Karpas-422 (cell line): ENCODE measurements at regions not wholly inside any gene's neighbourhood (a gene's known extent, or its start where the extent isn't known, plus 50 kb on each side); places are given as distances from the start of the nearest gene placed in this dataset.

Experiments
- DNase-seq: peaks from one replicate; pipeline ENCODE4 v3.0.0-alpha.2; 2015
- H2AFZ ChIP-seq: fragments of 200-600 bp; sonication (generic); 2 replicates; pipeline ENCODE4 v1.6.1; 2014; ENCODE audit warnings: antibody characterized with exemption, low read length, mixed read lengths
- H3K27ac ChIP-seq: fragments of 200-600 bp; sonication (generic); 2 replicates; pipeline ENCODE4 v1.5.1; 2014; ENCODE audit warnings: mild to moderate bottlenecking, low read length, moderate library complexity
- H3K27me3 ChIP-seq: fragments of 200-600 bp; sonication (generic); 2 replicates; pipeline ENCODE4 v1.6.1; 2014; ENCODE audit warnings: low read length, mixed read lengths
- H3K36me3 ChIP-seq: fragments of 200-600 bp; sonication (generic); 2 replicates; pipeline ENCODE4 v1.6.1; 2014; ENCODE audit warnings: low read length, mixed read lengths; ENCODE audit not compliant: insufficient read depth
- H3K4me1 ChIP-seq: fragments of 200-600 bp; sonication (generic); 2 replicates; pipeline ENCODE4 v1.6.1; 2014; ENCODE audit warnings: mild to moderate bottlenecking, low read length, mixed read lengths
- H3K4me2 ChIP-seq: fragments of 200-600 bp; sonication (generic); 2 replicates; pipeline ENCODE4 v1.6.1; 2014; ENCODE audit warnings: low read length, low read depth, mild to moderate bottlenecking; ENCODE audit not compliant: poor library complexity, severe bottlenecking
- H3K4me3 ChIP-seq: fragments of 200-600 bp; sonication (generic); 2 replicates; pipeline ENCODE4 v1.5.1; 2014; ENCODE audit warnings: mild to moderate bottlenecking, antibody characterized with exemption, low read length, mixed read lengths
- H3K79me2 ChIP-seq: fragments of 200-600 bp; sonication (generic); 2 replicates; pipeline ENCODE4 v1.6.1; 2014; ENCODE audit warnings: mild to moderate bottlenecking, low read length, mixed read lengths
- H3K9ac ChIP-seq: fragments of 200-600 bp; sonication (generic); 2 replicates; pipeline ENCODE4 v1.6.0; 2014; ENCODE audit warnings: low read length
- H3K9me2 ChIP-seq: fragments of 200-600 bp; sonication (generic), shearing (Covaris generic); replicated peaks from 2 replicates; pipeline ENCODE4 v1.6.0; 2014; ENCODE audit warnings: mild to moderate bottlenecking, low read length, moderate library complexity; ENCODE audit not compliant: insufficient read depth
- H3K9me3 ChIP-seq: fragments of 300-700, 200-600 bp; sonication (generic); 2 replicates; pipeline ENCODE4 v1.6.1; 2014; ENCODE audit warnings: low read length, mixed read lengths
- H4K20me1 ChIP-seq: fragments of 200-600 bp; sonication (generic); 2 replicates; pipeline ENCODE4 v1.6.1; 2014; ENCODE audit warnings: mild to moderate bottlenecking, antibody characterized with exemption, low read length, low read depth; ENCODE audit not compliant: insufficient read depth

DNA sequence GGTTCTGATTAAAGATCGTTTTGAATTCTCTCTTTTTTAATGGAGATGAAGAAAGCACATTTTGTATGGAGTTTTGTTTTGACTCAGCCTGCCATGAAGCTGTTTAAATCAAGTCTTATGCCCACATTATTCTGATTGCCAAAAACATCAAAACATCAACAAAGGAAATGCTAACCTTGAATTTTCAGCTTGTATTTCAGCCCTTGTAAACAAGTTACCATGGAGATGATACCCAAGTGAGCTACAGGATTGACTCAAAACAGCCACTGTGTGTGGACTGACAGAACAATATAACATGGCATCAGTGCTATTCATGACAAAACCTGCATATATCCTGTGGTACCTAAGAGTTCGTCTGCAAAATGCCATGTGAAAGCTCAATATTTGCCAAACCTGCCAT, 1581.0 kb downstream of the MAT2B start:
- Histone ChIP-seq H3K9ac (no peak overlapping the region), H3K4me3 (no peak overlapping the region), H3K27me3 (no peaks in the 10 kb centered on the region), H3K9me3 (peaks cover 22% of the 10 kb centered on the region), H3K79me2 (no peaks in the 10 kb centered on the region), H2AFZ (no peak overlapping the region), H3K36me3 (no peaks in the 10 kb centered on the region), H3K4me2 (no peak overlapping the region), H3K4me1 (no peaks in the 10 kb centered on the region), H4K20me1 (no peaks in the 10 kb centered on the region), H3K27ac (no peak overlapping the region), H3K9me2 (no peaks in the 10 kb centered on the region)
- DNase-seq = no peak

DNA sequence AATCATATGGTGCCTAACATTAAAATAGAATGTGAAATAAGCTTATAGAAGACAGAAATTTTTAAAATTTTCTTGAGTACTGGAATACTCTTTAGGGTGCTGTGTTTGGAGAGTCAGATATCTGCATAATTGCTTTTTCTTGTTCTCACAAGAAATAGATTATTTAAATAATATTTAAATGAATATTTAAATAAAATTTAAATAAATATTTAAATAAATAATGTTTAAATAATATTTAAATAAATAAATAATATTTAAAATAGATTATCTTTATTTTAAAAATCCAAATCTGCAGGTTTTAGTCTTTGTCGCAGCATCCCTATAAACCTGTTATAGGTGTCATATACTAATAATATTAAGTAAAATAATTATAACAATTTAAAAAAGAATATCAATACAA, 1589.4 kb downstream of the MAT2B start:
- no peak overlapping the region for H3K4me2 ChIP-seq
- no peaks in the 10 kb centered on the region for H3K27me3 ChIP-seq
- H3K79me2 ChIP-seq = no peaks in the 10 kb centered on the region
- H3K27ac ChIP-seq = no peak overlapping the region
- H3K4me3 ChIP-seq = no peak overlapping the region
- H3K9me2 ChIP-seq = no peaks in the 10 kb centered on the region
- no peaks in the 10 kb centered on the region for H3K4me1 ChIP-seq
- no peaks in the 10 kb centered on the region for H3K36me3 ChIP-seq
- no peak for DNase-seq
- H3K9ac ChIP-seq = no peak overlapping the region
- peaks cover 20% of the 10 kb centered on the region for H3K9me3 ChIP-seq
- H2AFZ ChIP-seq = no peak overlapping the region
- no peaks in the 10 kb centered on the region for H4K20me1 ChIP-seq

DNA sequence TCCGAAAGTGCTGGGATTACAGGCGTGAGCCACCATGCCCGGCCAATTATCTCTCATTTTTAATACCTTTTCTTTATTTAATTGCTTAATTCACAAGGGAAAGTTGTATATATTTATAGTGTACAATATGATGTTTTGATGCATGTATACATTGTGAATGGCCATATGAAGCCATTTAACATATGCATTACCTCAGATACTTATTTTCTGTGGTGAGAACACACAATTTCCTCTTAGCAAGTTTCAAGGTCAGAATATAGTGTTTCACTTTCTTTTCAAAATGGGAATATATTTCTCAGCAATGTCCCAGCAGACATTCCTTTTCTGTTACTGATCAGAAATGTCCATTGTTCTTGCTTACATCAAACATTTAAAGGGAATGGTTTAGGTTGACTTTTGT, 1596.3 kb downstream of the MAT2B start:
- no peaks in the 10 kb centered on the region for H3K27me3 ChIP-seq
- no peaks in the 10 kb centered on the region for H3K4me1 ChIP-seq
- H3K4me3 ChIP-seq = no peak overlapping the region
- H3K36me3 ChIP-seq = no peaks in the 10 kb centered on the region
- DNase-seq = no peak
- H3K9me2 ChIP-seq = no peaks in the 10 kb centered on the region
- H3K4me2 ChIP-seq = no peak overlapping the region
- no peak overlapping the region for H3K27ac ChIP-seq
- no peak overlapping the region for H2AFZ ChIP-seq
- H3K79me2 ChIP-seq = no peaks in the 10 kb centered on the region
- H3K9me3 ChIP-seq = peaks cover 12% of the 10 kb centered on the region
- H3K9ac ChIP-seq = no peak overlapping the region
- no peaks in the 10 kb centered on the region for H4K20me1 ChIP-seq

DNA sequence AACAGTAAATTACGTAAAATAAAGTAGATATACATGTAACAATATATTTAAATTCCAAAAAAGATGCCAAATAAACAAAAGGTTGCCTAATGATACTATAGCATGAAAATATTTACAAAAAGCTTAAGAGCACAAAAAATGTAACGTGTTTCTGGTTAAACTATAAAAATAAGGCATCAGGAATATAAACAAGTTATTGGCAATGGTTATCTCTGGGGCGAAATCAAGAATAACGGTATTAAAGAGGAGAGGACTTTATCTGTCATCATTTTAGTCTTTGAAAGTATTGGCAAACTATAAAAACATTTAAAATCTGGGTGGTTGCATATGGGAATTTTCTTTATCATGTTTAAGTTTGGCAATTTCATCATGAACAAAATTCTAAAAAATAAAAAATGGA, 1599.2 kb downstream of the MAT2B start:
- Histone ChIP-seq H3K4me3 (no peak overlapping the region), H3K27me3 (no peaks in the 10 kb centered on the region), H3K4me1 (no peaks in the 10 kb centered on the region), H3K9ac (no peak overlapping the region), H2AFZ (no peak overlapping the region), H3K36me3 (no peaks in the 10 kb centered on the region), H3K79me2 (no peaks in the 10 kb centered on the region), H4K20me1 (no peaks in the 10 kb centered on the region), H3K9me2 (no peaks in the 10 kb centered on the region), H3K9me3 (peaks cover 16% of the 10 kb centered on the region), H3K4me2 (no peak overlapping the region), H3K27ac (no peak overlapping the region)
- DNase-seq = no peak

DNA sequence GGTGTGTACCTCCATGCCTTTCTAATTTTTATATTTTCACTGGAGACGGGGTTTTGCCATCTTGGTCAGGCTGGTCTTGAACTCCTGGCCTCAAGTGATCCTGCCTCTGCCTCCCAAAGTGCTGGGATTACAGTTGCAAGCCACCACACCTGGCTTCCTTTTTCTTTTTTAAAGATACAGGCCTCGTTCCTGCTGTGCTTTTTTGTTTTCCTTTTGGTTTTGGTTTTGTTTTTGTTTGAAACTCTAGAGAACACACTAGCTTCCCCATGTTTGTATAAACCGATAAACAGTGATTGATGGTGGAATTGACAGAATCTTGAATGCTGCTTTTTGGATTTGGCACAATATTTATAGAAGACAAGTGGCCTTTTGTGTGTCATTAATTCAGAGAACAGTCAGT, 1603.4 kb downstream of the MAT2B start:
- Histone ChIP-seq H3K79me2 (no peaks in the 10 kb centered on the region), H3K9me2 (no peaks in the 10 kb centered on the region; the same call in 1 of the 2 replicates), H3K4me3 (no peak overlapping the region), H3K27me3 (no peaks in the 10 kb centered on the region), H3K9ac (no peak overlapping the region), H3K9me3 (peaks cover 7% of the 10 kb centered on the region; the same call in 1 of the 2 replicates), H4K20me1 (no peaks in the 10 kb centered on the region), H3K27ac (no peak overlapping the region), H3K4me1 (no peaks in the 10 kb centered on the region), H2AFZ (no peak overlapping the region), H3K36me3 (no peaks in the 10 kb centered on the region), H3K4me2 (no peak overlapping the region)
- DNase-seq = no peak

DNA sequence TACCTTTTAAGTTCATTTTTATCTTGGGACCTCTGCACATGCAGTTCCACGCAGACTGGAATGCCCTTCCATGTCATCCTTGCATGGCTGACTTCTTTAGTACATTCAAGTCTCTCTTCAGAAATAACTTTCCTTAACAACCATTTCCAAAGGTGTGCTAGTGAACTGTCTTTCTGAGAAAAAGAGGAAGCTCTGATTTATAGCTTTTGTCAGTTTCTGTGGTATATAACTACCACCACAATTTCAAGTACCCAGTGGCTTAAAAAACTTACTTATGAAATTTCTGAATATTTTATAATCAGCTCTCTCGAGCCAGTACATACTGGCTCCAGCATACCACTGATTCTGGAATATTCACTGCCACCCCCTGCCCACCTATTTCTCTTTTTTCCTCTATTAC, 1613.8 kb downstream of the MAT2B start:
- Histone ChIP-seq H3K27me3 (no peaks in the 10 kb centered on the region), H2AFZ (no peak overlapping the region), H3K9me3 (peaks cover 16% of the 10 kb centered on the region), H4K20me1 (no peaks in the 10 kb centered on the region), H3K27ac (no peak overlapping the region), H3K4me3 (no peak overlapping the region), H3K36me3 (no peaks in the 10 kb centered on the region), H3K79me2 (no peaks in the 10 kb centered on the region), H3K9ac (no peak overlapping the region), H3K4me2 (no peak overlapping the region), H3K9me2 (no peaks in the 10 kb centered on the region), H3K4me1 (no peaks in the 10 kb centered on the region)
- no peak for DNase-seq

DNA sequence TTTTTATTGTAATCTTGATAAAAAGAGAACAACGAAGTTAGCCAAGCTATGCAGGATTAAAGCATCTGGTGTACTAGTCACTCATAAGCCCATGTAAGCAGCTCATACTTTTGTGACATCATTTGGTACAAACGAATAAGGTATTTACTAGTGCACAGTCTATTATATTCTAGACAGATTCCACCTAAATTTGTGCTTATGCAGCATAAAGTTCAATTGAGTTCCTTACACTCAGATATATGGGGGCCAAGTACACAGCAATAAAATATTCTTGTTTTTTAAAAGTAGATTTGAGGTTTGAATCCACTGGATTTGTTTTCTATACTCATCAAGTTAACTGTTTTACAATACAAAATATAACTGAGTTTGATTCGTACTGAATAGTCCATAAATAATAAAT, 1621.2 kb downstream of the MAT2B start:
- Histone ChIP-seq H3K4me1 (no peaks in the 10 kb centered on the region), H2AFZ (no peak overlapping the region), H3K4me3 (no peak overlapping the region), H3K36me3 (no peaks in the 10 kb centered on the region), H3K9ac (no peak overlapping the region), H3K4me2 (no peak overlapping the region), H4K20me1 (no peaks in the 10 kb centered on the region), H3K27me3 (no peaks in the 10 kb centered on the region), H3K79me2 (no peaks in the 10 kb centered on the region), H3K27ac (no peak overlapping the region), H3K9me3 (peaks cover 13% of the 10 kb centered on the region; the same call in 1 of the 2 replicates), H3K9me2 (no peaks in the 10 kb centered on the region)
- no peak for DNase-seq

DNA sequence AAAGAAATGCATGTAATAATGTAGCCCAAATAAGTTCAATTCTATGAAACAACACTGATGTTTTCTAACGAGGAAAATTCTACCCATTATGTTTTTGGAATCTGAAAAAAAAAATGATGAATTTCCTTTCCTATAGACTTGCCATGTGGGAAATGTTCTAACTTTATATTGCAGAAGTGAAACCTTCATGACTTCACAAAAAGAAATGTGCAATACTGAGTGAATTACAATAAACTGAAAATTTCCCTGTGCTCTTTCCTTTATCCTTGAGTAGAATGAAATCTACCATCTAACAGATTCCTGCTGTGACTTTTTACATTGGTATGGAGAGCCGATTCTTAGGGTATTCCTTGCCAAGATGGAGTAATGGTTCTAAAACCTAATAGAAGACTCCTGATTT, 1622.5 kb downstream of the MAT2B start:
- DNase-seq = no peak
- H3K79me2 ChIP-seq = no peaks in the 10 kb centered on the region
- H3K27me3 ChIP-seq = no peaks in the 10 kb centered on the region
- no peak overlapping the region for H3K9ac ChIP-seq
- H3K4me1 ChIP-seq = no peaks in the 10 kb centered on the region
- H3K4me2 ChIP-seq = no peak overlapping the region
- H4K20me1 ChIP-seq = no peaks in the 10 kb centered on the region
- H3K4me3 ChIP-seq = no peak overlapping the region
- H3K9me2 ChIP-seq = no peaks in the 10 kb centered on the region
- no peak overlapping the region for H2AFZ ChIP-seq
- H3K27ac ChIP-seq = no peak overlapping the region
- H3K36me3 ChIP-seq = no peaks in the 10 kb centered on the region
- peaks cover 9% of the 10 kb centered on the region; the same call in 1 of the 2 replicates for H3K9me3 ChIP-seq

DNA sequence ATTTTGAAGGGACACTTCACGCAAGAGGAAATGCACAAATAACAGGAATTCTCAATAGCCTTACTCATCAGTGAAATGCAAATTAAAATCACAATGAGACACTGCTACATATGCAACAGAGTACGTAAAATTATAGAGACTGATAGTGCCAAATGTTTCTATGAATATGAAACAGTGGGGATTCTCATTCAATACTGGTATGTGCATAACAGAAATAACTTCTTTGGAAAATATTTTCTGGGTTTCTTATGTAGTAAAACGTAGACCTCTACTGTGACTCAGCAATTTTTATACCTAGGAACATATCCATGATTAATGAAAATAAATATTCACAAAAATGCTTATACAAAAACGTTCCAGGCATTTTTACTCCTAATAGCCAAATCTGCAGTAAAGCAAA, 1625.2 kb downstream of the MAT2B start:
- H3K9ac ChIP-seq = no peak overlapping the region
- no peaks in the 10 kb centered on the region for H3K79me2 ChIP-seq
- no peaks in the 10 kb centered on the region for H3K9me2 ChIP-seq
- no peak for DNase-seq
- H3K4me1 ChIP-seq = no peaks in the 10 kb centered on the region
- H3K9me3 ChIP-seq = peaks cover 17% of the 10 kb centered on the region; the same call in 1 of the 2 replicates
- no peaks in the 10 kb centered on the region for H3K36me3 ChIP-seq
- H3K4me2 ChIP-seq = no peak overlapping the region
- H3K27ac ChIP-seq = no peak overlapping the region
- H2AFZ ChIP-seq = no peak overlapping the region
- no peaks in the 10 kb centered on the region for H3K27me3 ChIP-seq
- no peak overlapping the region for H3K4me3 ChIP-seq
- no peaks in the 10 kb centered on the region for H4K20me1 ChIP-seq
